GM12891 (cell line): ENCODE measurements at regions not wholly inside any gene's neighbourhood (a gene's known extent, or its start where the extent isn't known, plus 50 kb on each side); places are given as distances from the start of the nearest gene placed in this dataset.

Experiments
- POLR2A ChIP-seq: IDR thresholded peaks from 2 replicates; pipeline ENCODE4 v1.6.1; 2011; ENCODE audit warnings: low read depth, low read length, control low read depth
- POLR2AphosphoS5 ChIP-seq: IDR thresholded peaks from 2 replicates; pipeline ENCODE4 v1.6.1; 2011; ENCODE audit warnings: low read depth, low read length, control low read depth
- POU2F2 ChIP-seq: IDR thresholded peaks from 2 replicates; pipeline ENCODE4 v1.6.1; 2011; ENCODE audit warnings: low read depth, mild to moderate bottlenecking, control low read depth, low read length, moderate library complexity
- SPI1 ChIP-seq: IDR thresholded peaks from 2 replicates; pipeline ENCODE4 v1.6.1; 2011; ENCODE audit warnings: low read depth, low read length, control low read depth
- TAF1 ChIP-seq: IDR thresholded peaks from 2 replicates; pipeline ENCODE4 v1.6.1; 2011; ENCODE audit warnings: low read depth, low read length, control low read depth

DNA sequence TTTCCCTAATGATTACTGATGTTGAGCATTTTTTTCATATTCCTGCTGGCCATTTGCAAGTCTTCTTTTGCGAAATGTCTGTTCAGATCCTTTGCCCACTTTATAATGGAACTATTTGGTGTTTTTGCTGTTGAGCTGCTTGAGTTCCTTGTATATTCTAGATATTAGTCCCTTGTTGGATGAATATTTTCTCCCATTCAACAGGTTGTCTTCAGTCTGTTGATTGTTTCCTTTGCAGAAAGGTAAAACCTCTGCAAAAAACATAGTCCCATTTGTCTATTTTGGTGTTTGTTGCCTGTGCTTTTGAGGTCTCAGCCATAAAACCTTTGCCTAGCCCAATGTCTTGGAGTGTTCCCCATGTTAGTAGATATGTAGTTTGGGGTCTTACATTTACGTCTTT lies 78.0 kb upstream of the GUCA2B start:
- TF ChIP-seq SPI1 (no peak), POLR2A (no peak), POLR2AphosphoS5 (no peak), TAF1 (no peak), POU2F2 (no peak)
